ENCODE measurements at regions not wholly inside any gene's neighbourhood (a gene's known extent, or its start where the extent isn't known, plus 50 kb on each side); places are given as distances from the start of the nearest gene placed in this dataset.
A peak's percentile ranks its signal among the peaks of the same experiment; 100 is the strongest.
"Not testable (repeated sequence)": the region's sequence is repeated elsewhere in the genome, so short reads cannot be mapped to it uniquely, and the experiment has no call there.

DNA sequence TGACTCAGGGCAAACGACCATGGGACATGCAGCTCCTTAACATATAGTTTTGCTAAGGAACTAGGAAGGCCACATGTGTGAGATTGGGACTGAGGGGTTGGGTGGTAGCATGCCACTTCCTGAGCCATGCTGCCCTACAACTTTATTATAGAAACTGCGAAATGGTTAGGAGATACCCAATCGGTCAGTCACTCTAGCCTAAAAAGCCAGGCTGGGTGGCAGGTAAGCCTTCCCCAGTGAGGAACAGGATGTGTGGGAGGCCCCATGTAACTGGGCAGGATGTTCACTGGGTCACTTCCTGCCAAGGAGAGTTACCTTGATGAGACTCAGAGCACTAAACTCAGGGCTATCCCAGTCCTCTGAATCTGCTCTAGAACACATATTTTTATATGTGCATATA, 123.5 kb downstream of the MAP3K7 start:
- Histone ChIP-seq H3K9ac (ENCODE audit: low read depth in 1 of 3, low read length in 3 of 3) (no peak overlapping the region), H3K27me3 (ENCODE audit: control insufficient read depth in 3 of 3, insufficient read depth in 3 of 3, low read length in 3 of 3) (no peaks in the 10 kb centered on the region), H3K4me1 (ENCODE audit: control insufficient read depth in 3 of 3, insufficient read depth in 3 of 3, low read length in 3 of 3) (peaks cover 7 to 9% (median 9%) of the 10 kb centered on the region in 3 donors), H3K4me3 (ENCODE audit: low read length in 3 of 3) (no peak overlapping the region), H3K36me3 (ENCODE audit: control insufficient read depth in 3 of 3, insufficient read depth in 3 of 3, low read length in 3 of 3) (no peaks in the 10 kb centered on the region), H3K9me3 (ENCODE audit: control insufficient read depth in 3 of 3, low read length in 3 of 3) (no peaks in the 10 kb centered on the region), H3K27ac (ENCODE audit: low read depth, low read length) (no peak overlapping the region)

DNA sequence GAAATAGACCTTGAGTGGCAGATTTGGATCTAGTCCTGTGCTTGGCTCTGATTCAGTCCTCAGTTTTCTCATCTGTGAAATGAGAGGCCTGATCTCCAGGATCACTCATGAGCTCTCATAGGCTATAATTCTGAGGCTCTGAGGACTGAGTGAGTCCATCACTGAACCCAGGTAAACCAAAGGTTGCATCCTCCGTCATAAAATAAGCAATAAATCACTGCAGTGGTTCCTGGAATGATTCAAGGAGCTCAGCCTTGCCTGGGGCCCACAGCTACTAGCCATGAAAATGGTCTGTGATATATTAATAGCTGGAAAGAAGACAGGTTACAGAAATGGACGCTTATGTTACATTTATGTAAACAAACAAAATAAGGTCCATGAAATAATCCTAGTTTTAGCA, 124.8 kb downstream of the MAP3K7 start:
- no peaks in the 10 kb centered on the region for H3K36me3 ChIP-seq (ENCODE audit: control insufficient read depth in 3 of 3, insufficient read depth in 3 of 3, low read length in 3 of 3)
- no peak overlapping the region for H3K27ac ChIP-seq (ENCODE audit: low read depth, low read length)
- no peak overlapping the region for H3K4me3 ChIP-seq (ENCODE audit: low read length in 3 of 3)
- H3K27me3 ChIP-seq (ENCODE audit: control insufficient read depth in 3 of 3, insufficient read depth in 3 of 3, low read length in 3 of 3): no peaks in the 10 kb centered on the region
- H3K9me3 ChIP-seq (ENCODE audit: control insufficient read depth in 3 of 3, low read length in 3 of 3): no peaks in the 10 kb centered on the region
- no peak overlapping the region for H3K9ac ChIP-seq (ENCODE audit: low read depth in 1 of 3, low read length in 3 of 3)
- peaks cover 7 to 9% (median 9%) of the 10 kb centered on the region in 3 donors for H3K4me1 ChIP-seq (ENCODE audit: control insufficient read depth in 3 of 3, insufficient read depth in 3 of 3, low read length in 3 of 3)

- Histone ChIP-seq H3K9me3 (ENCODE audit: control insufficient read depth in 3 of 3, low read length in 3 of 3) (no peaks in the 10 kb centered on the region), H3K9ac (ENCODE audit: low read depth in 1 of 3, low read length in 3 of 3) (no peak overlapping the region), H3K36me3 (ENCODE audit: control insufficient read depth in 3 of 3, insufficient read depth in 3 of 3, low read length in 3 of 3) (no peaks in the 10 kb centered on the region), H3K27me3 (ENCODE audit: control insufficient read depth in 3 of 3, insufficient read depth in 3 of 3, low read length in 3 of 3) (no peaks in the 10 kb centered on the region), H3K4me1 (ENCODE audit: control insufficient read depth in 3 of 3, insufficient read depth in 3 of 3, low read length in 3 of 3) (peaks cover 7 to 9% (median 9%) of the 10 kb centered on the region in 3 donors), H3K4me3 (ENCODE audit: low read length in 3 of 3) (no peak overlapping the region), H3K27ac (ENCODE audit: low read depth, low read length) (no peak overlapping the region)
These were observed 125.5 kb downstream of the MAP3K7 start for GRCh38 chr6:90461383-90461782.

- Histone ChIP-seq H3K4me1 (ENCODE audit: control insufficient read depth in 3 of 3, insufficient read depth in 3 of 3, low read length in 3 of 3) (peaks cover 7 to 9% (median 9%) of the 10 kb centered on the region in 3 donors), H3K27ac (ENCODE audit: low read depth, low read length) (no peak overlapping the region), H3K27me3 (ENCODE audit: control insufficient read depth in 3 of 3, insufficient read depth in 3 of 3, low read length in 3 of 3) (no peaks in the 10 kb centered on the region), H3K9me3 (ENCODE audit: control insufficient read depth in 3 of 3, low read length in 3 of 3) (no peaks in the 10 kb centered on the region), H3K9ac (ENCODE audit: low read depth in 1 of 3, low read length in 3 of 3) (no peak overlapping the region), H3K36me3 (ENCODE audit: control insufficient read depth in 3 of 3, insufficient read depth in 3 of 3, low read length in 3 of 3) (no peaks in the 10 kb centered on the region), H3K4me3 (ENCODE audit: low read length in 3 of 3) (no peak overlapping the region)
These were observed 126.8 kb downstream of the MAP3K7 start for GRCh38 chr6:90460051-90460450.

- no peak overlapping the region for H3K27ac ChIP-seq (ENCODE audit: low read depth, low read length)
- peaks cover 7 to 9% (median 9%) of the 10 kb centered on the region in 3 donors for H3K4me1 ChIP-seq (ENCODE audit: control insufficient read depth in 3 of 3, insufficient read depth in 3 of 3, low read length in 3 of 3)
- H3K4me3 ChIP-seq (ENCODE audit: low read length in 3 of 3): no peak overlapping the region
- H3K9ac ChIP-seq (ENCODE audit: low read depth in 1 of 3, low read length in 3 of 3): no peak overlapping the region
- H3K36me3 ChIP-seq (ENCODE audit: control insufficient read depth in 3 of 3, insufficient read depth in 3 of 3, low read length in 3 of 3): no peaks in the 10 kb centered on the region
- H3K27me3 ChIP-seq (ENCODE audit: control insufficient read depth in 3 of 3, insufficient read depth in 3 of 3, low read length in 3 of 3): no peaks in the 10 kb centered on the region
- H3K9me3 ChIP-seq (ENCODE audit: control insufficient read depth in 3 of 3, low read length in 3 of 3): no peaks in the 10 kb centered on the region
These were observed 127.6 kb downstream of the MAP3K7 start for GRCh38 chr6:90459225-90459758.

GRCh38 chr6:90458353-90459224, 128.3 kb downstream of the MAP3K7 start:
- H3K9me3 ChIP-seq (ENCODE audit: control insufficient read depth in 3 of 3, low read length in 3 of 3): no peaks in the 10 kb centered on the region
- no peak overlapping the region for H3K27ac ChIP-seq (ENCODE audit: low read depth, low read length)

DNA sequence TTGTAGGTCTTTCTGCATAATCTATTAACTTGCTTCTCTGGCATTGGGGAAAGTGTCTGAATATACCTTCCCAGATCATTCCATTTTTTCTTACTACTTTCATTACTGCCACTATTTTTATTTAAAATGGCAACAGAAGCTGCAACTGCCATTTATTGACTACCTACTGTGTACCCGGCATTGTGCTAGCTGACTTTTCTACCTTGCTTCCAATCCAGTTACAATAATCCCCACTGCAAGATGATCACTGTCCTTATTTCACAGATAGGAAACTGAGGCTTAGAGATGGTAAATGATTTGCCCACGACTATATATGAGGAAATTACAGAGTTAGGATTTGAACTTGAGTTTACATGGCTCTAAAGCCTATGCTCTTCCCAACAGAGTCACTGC, 129.0 kb downstream of the MAP3K7 start:
- H3K27me3 ChIP-seq (ENCODE audit: control insufficient read depth in 3 of 3, insufficient read depth in 3 of 3, low read length in 3 of 3): no peaks in the 10 kb centered on the region
- no peak overlapping the region for H3K27ac ChIP-seq (ENCODE audit: low read depth, low read length)

More at GRCh38 chr6:90458353-90459224, 128.3 kb downstream of the MAP3K7 start:
- H3K4me1 ChIP-seq (ENCODE audit: control insufficient read depth in 3 of 3, insufficient read depth in 3 of 3, low read length in 3 of 3): peaks cover 7 to 9% (median 9%) of the 10 kb centered on the region in 3 donors
- peak overlapping the region in 1 of 3 donors; percentile 27 for H3K4me3 ChIP-seq (ENCODE audit: low read length in 3 of 3)
- H3K36me3 ChIP-seq (ENCODE audit: control insufficient read depth in 3 of 3, insufficient read depth in 3 of 3, low read length in 3 of 3): no peaks in the 10 kb centered on the region
- no peak overlapping the region for H3K9ac ChIP-seq (ENCODE audit: low read depth in 1 of 3, low read length in 3 of 3)
- no peaks in the 10 kb centered on the region for H3K27me3 ChIP-seq (ENCODE audit: control insufficient read depth in 3 of 3, insufficient read depth in 3 of 3, low read length in 3 of 3)

DNA sequence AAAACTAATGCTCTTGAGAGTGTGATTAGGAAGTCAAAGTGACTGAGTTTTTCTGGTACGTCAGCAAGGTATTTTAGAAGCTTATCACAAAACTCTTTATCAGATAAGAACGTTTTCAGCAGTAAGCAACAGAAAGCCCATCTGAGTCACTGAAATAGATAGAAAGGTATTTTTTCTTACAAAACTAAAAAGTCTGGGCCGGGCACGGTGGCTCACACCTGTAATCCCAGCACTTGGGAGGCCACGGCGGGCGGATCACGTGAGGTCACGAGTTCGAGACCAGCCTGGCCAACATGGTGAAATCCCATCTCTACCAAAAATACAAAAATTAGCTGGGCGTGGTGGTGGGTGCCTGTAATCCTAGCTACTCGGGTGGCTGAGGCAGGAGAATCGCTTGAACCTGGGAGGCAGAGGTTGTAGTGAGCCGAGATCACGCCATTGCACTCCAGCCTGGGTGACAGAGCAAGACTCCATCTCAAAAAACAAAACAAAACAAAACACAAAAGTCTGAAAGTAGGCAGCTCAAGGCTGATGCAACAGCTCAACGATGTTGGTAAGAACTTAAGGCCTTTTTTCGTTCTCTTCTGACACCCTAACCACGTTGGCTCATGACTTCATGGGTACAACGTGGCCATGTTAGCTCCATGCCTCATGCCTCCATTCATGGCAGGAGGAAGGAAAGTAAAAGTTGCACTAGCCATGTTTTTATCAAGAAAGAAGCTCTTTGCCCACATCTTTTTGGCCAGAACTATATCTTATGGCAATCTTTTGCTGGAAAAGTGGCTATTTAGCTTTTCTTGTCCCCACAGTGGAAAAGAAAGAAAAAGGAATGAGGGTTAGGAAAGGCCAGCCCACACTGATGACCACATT, 129.6 kb downstream of the MAP3K7 start:
- H3K4me3 ChIP-seq (ENCODE audit: low read length in 3 of 3); H3K36me3 ChIP-seq (ENCODE audit: control insufficient read depth in 3 of 3, insufficient read depth in 3 of 3, low read length in 3 of 3); H3K27me3 ChIP-seq (ENCODE audit: control insufficient read depth in 3 of 3, insufficient read depth in 3 of 3, low read length in 3 of 3); H3K4me1 ChIP-seq (ENCODE audit: control insufficient read depth in 3 of 3, insufficient read depth in 3 of 3, low read length in 3 of 3); H3K9ac ChIP-seq (ENCODE audit: low read depth in 1 of 3, low read length in 3 of 3); H3K27ac ChIP-seq (ENCODE audit: low read depth, low read length); H3K9me3 ChIP-seq (ENCODE audit: control insufficient read depth in 3 of 3, low read length in 3 of 3): not testable (repeated sequence)

More for the DNA sequence above, 129.0 kb downstream of the MAP3K7 start:
- H3K9me3 ChIP-seq (ENCODE audit: control insufficient read depth in 3 of 3, low read length in 3 of 3): no peaks in the 10 kb centered on the region
- peaks cover 7 to 9% (median 9%) of the 10 kb centered on the region in 3 donors for H3K4me1 ChIP-seq (ENCODE audit: control insufficient read depth in 3 of 3, insufficient read depth in 3 of 3, low read length in 3 of 3)
- no peaks in the 10 kb centered on the region for H3K36me3 ChIP-seq (ENCODE audit: control insufficient read depth in 3 of 3, insufficient read depth in 3 of 3, low read length in 3 of 3)
- H3K9ac ChIP-seq (ENCODE audit: low read depth in 1 of 3, low read length in 3 of 3): no peak overlapping the region
- no peak overlapping the region for H3K4me3 ChIP-seq (ENCODE audit: low read length in 3 of 3)

DNA sequence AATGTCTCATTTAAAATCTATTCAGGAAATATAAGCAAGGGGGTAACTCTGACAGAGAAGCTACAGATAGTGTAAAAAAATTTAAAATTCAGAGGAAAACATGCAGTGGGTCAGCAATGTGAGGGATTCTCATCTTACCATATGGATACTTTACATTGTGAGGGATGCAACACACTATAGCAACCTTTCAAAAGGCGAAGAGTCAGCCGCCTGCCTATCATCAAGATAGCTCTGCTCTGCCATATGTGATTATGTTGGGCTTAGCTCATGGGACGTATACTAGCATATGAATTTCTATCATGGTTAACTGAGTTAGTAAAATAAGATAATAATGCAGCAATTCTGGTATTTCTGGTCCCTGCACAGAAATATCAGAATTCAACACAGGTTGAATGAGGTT, 130.9 kb downstream of the MAP3K7 start:
- H3K27ac ChIP-seq (ENCODE audit: low read depth, low read length): no peak overlapping the region

More for the DNA sequence above, 130.9 kb downstream of the MAP3K7 start:
- Histone ChIP-seq H3K27me3 (ENCODE audit: control insufficient read depth in 3 of 3, insufficient read depth in 3 of 3, low read length in 3 of 3) (no peaks in the 10 kb centered on the region), H3K4me1 (ENCODE audit: control insufficient read depth in 3 of 3, insufficient read depth in 3 of 3, low read length in 3 of 3) (peaks cover 7 to 9% (median 9%) of the 10 kb centered on the region in 3 donors), H3K9ac (ENCODE audit: low read depth in 1 of 3, low read length in 3 of 3) (no peak overlapping the region), H3K9me3 (ENCODE audit: control insufficient read depth in 3 of 3, low read length in 3 of 3) (no peaks in the 10 kb centered on the region), H3K36me3 (ENCODE audit: control insufficient read depth in 3 of 3, insufficient read depth in 3 of 3, low read length in 3 of 3) (no peaks in the 10 kb centered on the region), H3K4me3 (ENCODE audit: low read length in 3 of 3) (no peak overlapping the region)
